ENCODE measurements at regions not wholly inside any gene's neighbourhood (a gene's known extent, or its start where the extent isn't known, plus 50 kb on each side); places are given as distances from the start of the nearest gene placed in this dataset.

DNA sequence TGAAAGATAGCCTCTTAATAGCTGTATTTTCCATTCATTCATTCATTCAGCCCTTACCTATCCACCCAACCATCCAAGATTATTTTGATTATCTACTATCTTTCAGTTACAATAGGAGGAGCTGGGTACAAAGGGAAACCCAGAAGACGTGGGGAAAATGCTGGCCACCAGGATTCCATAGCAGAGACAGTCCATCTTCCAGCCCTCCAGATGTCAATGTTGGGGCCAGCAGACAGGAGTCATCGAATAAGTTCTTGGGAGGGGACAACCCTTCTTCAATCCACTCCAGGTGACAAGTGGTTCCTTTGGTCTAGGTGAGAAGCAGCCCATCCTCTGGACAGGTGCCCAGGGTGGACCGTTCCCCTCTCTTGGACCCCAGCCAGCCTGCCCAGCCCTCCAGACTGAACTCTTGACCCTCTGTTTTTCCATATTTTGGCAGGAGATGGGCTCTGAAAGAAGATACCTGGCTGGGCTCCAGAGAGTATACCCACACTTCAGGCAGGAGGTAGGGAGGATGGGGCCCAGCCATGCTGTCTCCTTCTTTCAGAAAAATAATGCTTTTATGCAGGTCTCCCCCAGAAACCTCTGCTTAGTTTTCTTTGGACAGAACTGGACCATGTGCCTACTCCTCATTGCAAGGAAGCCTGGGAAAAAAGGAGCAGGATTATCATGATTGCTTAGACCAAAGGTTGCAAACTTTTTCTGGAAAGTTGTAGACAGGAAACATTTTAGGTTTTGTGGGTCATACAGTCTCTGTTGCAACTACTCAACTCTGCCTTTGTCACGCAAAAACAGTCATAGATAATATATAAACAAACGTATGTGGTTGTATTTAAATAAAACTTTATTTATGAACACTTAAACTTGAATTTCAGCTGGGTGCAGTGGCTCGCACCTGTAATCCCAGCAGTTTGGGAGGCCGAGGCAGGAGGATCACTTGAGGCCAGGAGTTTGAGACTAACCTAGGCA lies 95.5 kb upstream of the SMNDC1 start:
- TF ChIP-seq, protein P1, sequence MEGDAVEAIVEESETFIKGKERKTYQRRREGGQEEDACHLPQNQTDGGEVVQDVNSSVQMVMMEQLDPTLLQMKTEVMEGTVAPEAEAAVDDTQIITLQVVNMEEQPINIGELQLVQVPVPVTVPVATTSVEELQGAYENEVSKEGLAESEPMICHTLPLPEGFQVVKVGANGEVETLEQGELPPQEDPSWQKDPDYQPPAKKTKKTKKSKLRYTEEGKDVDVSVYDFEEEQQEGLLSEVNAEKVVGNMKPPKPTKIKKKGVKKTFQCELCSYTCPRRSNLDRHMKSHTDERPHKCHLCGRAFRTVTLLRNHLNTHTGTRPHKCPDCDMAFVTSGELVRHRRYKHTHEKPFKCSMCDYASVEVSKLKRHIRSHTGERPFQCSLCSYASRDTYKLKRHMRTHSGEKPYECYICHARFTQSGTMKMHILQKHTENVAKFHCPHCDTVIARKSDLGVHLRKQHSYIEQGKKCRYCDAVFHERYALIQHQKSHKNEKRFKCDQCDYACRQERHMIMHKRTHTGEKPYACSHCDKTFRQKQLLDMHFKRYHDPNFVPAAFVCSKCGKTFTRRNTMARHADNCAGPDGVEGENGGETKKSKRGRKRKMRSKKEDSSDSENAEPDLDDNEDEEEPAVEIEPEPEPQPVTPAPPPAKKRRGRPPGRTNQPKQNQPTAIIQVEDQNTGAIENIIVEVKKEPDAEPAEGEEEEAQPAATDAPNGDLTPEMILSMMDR (IDR thresholded peaks at IDR 0.05; ENCODE audit: low read length) = no peak
- no peak for TF ChIP-seq EZH2 (IDR thresholded peaks at IDR 0.05; ENCODE audit: borderline replicate concordance, low read length)

Measured in OCI-LY1 (cell line).